SK-N-SH treated with all-trans-retinoic acid at 6 μM for 48 hours (cell line): ENCODE measurements at regions not wholly inside any gene's neighbourhood (a gene's known extent, or its start where the extent isn't known, plus 50 kb on each side); places are given as distances from the start of the nearest gene placed in this dataset.

Experiments
- BACH2 ChIP-seq: fragments of 250-450 bp; sonication (Bioruptor Pico); IDR thresholded peaks from 2 replicates; pipeline ENCODE4 v1.9.0; 2021; ENCODE audit warnings: mild to moderate bottlenecking, borderline replicate concordance
- CREB5 ChIP-seq: fragments of 250-450 bp; sonication (Bioruptor Pico); IDR thresholded peaks from 2 replicates; pipeline ENCODE4 v1.5.1; 2020; ENCODE audit warnings: low read depth, mild to moderate bottlenecking, moderate library complexity
- PPARA ChIP-seq: fragments of 250-450 bp; sonication (Bioruptor Pico); IDR thresholded peaks from 2 replicates; pipeline ENCODE4 v1.5.0; 2020; ENCODE audit warnings: mild to moderate bottlenecking, borderline replicate concordance
- RARB ChIP-seq: fragments of 250-450 bp; sonication (Bioruptor Pico); IDR thresholded peaks from 2 replicates; pipeline ENCODE4 v1.8.0; 2021; ENCODE audit warnings: mild to moderate bottlenecking, moderate library complexity
- ZFP30 ChIP-seq: fragments of 450-650 bp; formaldehyde crosslinking; IDR thresholded peaks from 2 replicates; pipeline ENCODE4 v1.5.0; 2022; ENCODE audit warnings: mild to moderate bottlenecking, moderate library complexity
- ZNF565 ChIP-seq: fragments of 450-650 bp; formaldehyde crosslinking; conservative IDR thresholded peaks from 2 replicates; pipeline ENCODE4 v1.5.0; 2020; ENCODE audit warnings: low read depth, mild to moderate bottlenecking, moderate library complexity
- ZNF70 ChIP-seq: fragments of 450-650 bp; formaldehyde crosslinking; IDR thresholded peaks from 2 replicates; pipeline ENCODE4 v1.5.0; 2020; ENCODE audit warnings: mild to moderate bottlenecking, moderate library complexity
- TF ChIP-seq, protein P1 (sequence below): fragments of 250-450 bp; sonication (Bioruptor Pico); IDR thresholded peaks from 2 replicates; pipeline ENCODE4 v1.5.0; 2020; ENCODE audit warnings: mild to moderate bottlenecking, moderate library complexity
- TF ChIP-seq, protein P2 (sequence below): fragments of 250-450 bp; sonication (Bioruptor Pico); IDR thresholded peaks from 2 replicates; pipeline ENCODE4 v1.8.0; 2021; ENCODE audit warnings: low read depth, mild to moderate bottlenecking, moderate library complexity, borderline replicate concordance

GRCh38 chr2:42856106-42856860 lies 63.9 kb upstream of the HAAO start:
- TF ChIP-seq, protein P1, sequence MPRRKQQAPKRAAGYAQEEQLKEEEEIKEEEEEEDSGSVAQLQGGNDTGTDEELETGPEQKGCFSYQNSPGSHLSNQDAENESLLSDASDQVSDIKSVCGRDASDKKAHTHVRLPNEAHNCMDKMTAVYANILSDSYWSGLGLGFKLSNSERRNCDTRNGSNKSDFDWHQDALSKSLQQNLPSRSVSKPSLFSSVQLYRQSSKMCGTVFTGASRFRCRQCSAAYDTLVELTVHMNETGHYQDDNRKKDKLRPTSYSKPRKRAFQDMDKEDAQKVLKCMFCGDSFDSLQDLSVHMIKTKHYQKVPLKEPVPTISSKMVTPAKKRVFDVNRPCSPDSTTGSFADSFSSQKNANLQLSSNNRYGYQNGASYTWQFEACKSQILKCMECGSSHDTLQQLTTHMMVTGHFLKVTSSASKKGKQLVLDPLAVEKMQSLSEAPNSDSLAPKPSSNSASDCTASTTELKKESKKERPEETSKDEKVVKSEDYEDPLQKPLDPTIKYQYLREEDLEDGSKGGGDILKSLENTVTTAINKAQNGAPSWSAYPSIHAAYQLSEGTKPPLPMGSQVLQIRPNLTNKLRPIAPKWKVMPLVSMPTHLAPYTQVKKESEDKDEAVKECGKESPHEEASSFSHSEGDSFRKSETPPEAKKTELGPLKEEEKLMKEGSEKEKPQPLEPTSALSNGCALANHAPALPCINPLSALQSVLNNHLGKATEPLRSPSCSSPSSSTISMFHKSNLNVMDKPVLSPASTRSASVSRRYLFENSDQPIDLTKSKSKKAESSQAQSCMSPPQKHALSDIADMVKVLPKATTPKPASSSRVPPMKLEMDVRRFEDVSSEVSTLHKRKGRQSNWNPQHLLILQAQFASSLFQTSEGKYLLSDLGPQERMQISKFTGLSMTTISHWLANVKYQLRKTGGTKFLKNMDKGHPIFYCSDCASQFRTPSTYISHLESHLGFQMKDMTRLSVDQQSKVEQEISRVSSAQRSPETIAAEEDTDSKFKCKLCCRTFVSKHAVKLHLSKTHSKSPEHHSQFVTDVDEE (CRISPR knock-in tag), result no peak
- TF ChIP-seq ZNF565 (CRISPR knock-in tag) (no peak), ZNF70 (no peak), BACH2 (CRISPR knock-in tag) (no peak), PPARA (no peak), CREB5 (CRISPR knock-in tag) (no peak), ZFP30 (CRISPR knock-in tag) (no peak), RARB (CRISPR knock-in tag) (no peak)
- TF ChIP-seq, protein P2, sequence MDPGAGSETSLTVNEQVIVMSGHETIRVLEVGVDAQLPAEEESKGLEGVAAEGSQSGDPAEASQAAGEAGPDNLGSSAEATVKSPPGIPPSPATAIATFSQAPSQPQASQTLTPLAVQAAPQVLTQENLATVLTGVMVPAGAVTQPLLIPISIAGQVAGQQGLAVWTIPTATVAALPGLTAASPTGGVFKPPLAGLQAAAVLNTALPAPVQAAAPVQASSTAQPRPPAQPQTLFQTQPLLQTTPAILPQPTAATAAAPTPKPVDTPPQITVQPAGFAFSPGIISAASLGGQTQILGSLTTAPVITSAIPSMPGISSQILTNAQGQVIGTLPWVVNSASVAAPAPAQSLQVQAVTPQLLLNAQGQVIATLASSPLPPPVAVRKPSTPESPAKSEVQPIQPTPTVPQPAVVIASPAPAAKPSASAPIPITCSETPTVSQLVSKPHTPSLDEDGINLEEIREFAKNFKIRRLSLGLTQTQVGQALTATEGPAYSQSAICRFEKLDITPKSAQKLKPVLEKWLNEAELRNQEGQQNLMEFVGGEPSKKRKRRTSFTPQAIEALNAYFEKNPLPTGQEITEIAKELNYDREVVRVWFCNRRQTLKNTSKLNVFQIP (CRISPR knock-in tag), result no peak
